ENCODE measurements at regions not wholly inside any gene's neighbourhood (a gene's known extent, or its start where the extent isn't known, plus 50 kb on each side); places are given as distances from the start of the nearest gene placed in this dataset.
A peak's percentile ranks its signal among the peaks of the same experiment; 100 is the strongest.

DNA sequence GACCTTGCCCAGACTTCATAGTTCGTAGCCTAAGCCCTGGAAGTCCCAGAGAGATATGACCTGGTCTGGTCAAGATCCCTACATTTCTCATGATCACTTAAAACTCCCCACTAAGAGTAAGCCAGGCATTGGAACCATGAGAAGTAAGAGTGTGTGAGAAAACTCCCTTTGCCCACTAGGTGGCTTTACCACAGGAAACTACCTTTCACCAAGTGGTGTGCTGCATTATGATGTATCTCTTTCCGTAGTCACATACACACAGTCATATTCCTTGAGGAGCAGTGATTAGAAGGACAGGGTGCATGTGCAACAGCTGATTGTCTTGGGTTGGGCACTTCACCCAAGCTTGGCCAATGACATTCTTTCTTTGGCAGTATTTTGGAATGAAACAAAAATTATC, 639.3 kb downstream of the KCNJ2 start:
- TF ChIP-seq, protein P1, sequence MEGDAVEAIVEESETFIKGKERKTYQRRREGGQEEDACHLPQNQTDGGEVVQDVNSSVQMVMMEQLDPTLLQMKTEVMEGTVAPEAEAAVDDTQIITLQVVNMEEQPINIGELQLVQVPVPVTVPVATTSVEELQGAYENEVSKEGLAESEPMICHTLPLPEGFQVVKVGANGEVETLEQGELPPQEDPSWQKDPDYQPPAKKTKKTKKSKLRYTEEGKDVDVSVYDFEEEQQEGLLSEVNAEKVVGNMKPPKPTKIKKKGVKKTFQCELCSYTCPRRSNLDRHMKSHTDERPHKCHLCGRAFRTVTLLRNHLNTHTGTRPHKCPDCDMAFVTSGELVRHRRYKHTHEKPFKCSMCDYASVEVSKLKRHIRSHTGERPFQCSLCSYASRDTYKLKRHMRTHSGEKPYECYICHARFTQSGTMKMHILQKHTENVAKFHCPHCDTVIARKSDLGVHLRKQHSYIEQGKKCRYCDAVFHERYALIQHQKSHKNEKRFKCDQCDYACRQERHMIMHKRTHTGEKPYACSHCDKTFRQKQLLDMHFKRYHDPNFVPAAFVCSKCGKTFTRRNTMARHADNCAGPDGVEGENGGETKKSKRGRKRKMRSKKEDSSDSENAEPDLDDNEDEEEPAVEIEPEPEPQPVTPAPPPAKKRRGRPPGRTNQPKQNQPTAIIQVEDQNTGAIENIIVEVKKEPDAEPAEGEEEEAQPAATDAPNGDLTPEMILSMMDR (conservative IDR thresholded peaks at IDR 0.05 in 1 of 2, IDR thresholded peaks at IDR 0.05 in 1 of 2; ENCODE audit: extremely low read depth in 1 of 2, insufficient read depth in 1 of 2, low read depth in 1 of 2, low read length in 2 of 2) = peak; percentile 59 to 63
- no peak for TF ChIP-seq EZH2 (IDR thresholded peaks at IDR 0.05; ENCODE audit: borderline replicate concordance, low read length)

Measured in mammary epithelial cell (primary cell).